OCI-LY7 (cell line): ENCODE measurements at regions not wholly inside any gene's neighbourhood (a gene's known extent, or its start where the extent isn't known, plus 50 kb on each side); places are given as distances from the start of the nearest gene placed in this dataset.

Source experiments
- BruUV-seq: library from RNA; stranded (reverse); fragments of 400-500 nt; replicated peaks from 2 replicates; lab custom pipeline; 2021; lab: Mats Ljungman, UMichigan
- CTCF ChIA-PET: fragments of 300-600 bp; sonication (Branson Sonifier 250); formaldehyde crosslinking; loops from one replicate; lab custom pipeline; 2022; ENCODE audit warnings: antibody characterized with exemption; ENCODE audit not compliant: unreplicated experiment; lab: Charles Lee
- POLR2A ChIA-PET: fragments of 300-600 bp; sonication (Branson Sonifier 250); formaldehyde crosslinking; loops from one replicate; lab custom pipeline; 2022; ENCODE audit warnings: antibody characterized with exemption; lab: Charles Lee
- DNase-seq: peaks from one replicate; pipeline ENCODE4 v3.0.0-alpha.2; 2015; ENCODE audit warnings: low spot score
- H2AFZ ChIP-seq: fragments of 200-600 bp; sonication (generic), shearing (Covaris generic); 2 replicates; pipeline ENCODE4 v1.6.1; 2014; ENCODE audit warnings: mild to moderate bottlenecking, antibody characterized with exemption, low read length, moderate library complexity
- H3K27ac ChIP-seq: fragments of 200-600 bp; sonication (generic); 2 replicates; pipeline ENCODE4 v1.5.1; 2014; ENCODE audit warnings: mixed run types, low read depth, mild to moderate bottlenecking, moderate library complexity, low read length, inconsistent platforms; ENCODE audit not compliant: poor library complexity, severe bottlenecking
- H3K36me3 ChIP-seq: fragments of 200-600 bp; sonication (generic); 2 replicates; pipeline ENCODE4 v1.6.1; 2014; ENCODE audit warnings: mild to moderate bottlenecking, antibody characterized with exemption, low read length, moderate library complexity, mixed read lengths; ENCODE audit not compliant: insufficient read depth
- H3K4me1 ChIP-seq: fragments of 200-600 bp; sonication (generic); 2 replicates; pipeline ENCODE4 v1.5.1; 2014; ENCODE audit warnings: mild to moderate bottlenecking, low read length; ENCODE audit not compliant: insufficient read depth, poor library complexity, severe bottlenecking
- H3K4me2 ChIP-seq: fragments of 200-600 bp; sonication (generic); 2 replicates; pipeline ENCODE4 v1.6.1; 2014; ENCODE audit warnings: mild to moderate bottlenecking, low read length
- H3K4me3 ChIP-seq: fragments of 200-600 bp; sonication (generic); 2 replicates; pipeline ENCODE4 v1.5.1; 2014; ENCODE audit warnings: mild to moderate bottlenecking, low read depth, low read length; ENCODE audit not compliant: poor library complexity, severe bottlenecking
- H3K79me2 ChIP-seq: fragments of 200-600 bp; sonication (generic); 2 replicates; pipeline ENCODE4 v1.6.1; 2016; ENCODE audit warnings: low read depth, mild to moderate bottlenecking, low read length, moderate library complexity, mixed read lengths; ENCODE audit not compliant: insufficient read depth
- H3K9me2 ChIP-seq: fragments of 200-600 bp; sonication (generic); 2 replicates; pipeline ENCODE4 v1.6.1; 2016; ENCODE audit warnings: mild to moderate bottlenecking, low read length, mixed read lengths; ENCODE audit not compliant: insufficient read depth
- H3K9me3 ChIP-seq: fragments of 200-600 bp; sonication (generic); 2 replicates; pipeline ENCODE4 v1.6.1; 2014; ENCODE audit warnings: mild to moderate bottlenecking, mixed run types, low read length, mixed read lengths
- H4K20me1 ChIP-seq: fragments of 200-600 bp; sonication (generic); 2 replicates; pipeline ENCODE4 v1.6.1; 2014; ENCODE audit warnings: mild to moderate bottlenecking, antibody characterized with exemption, low read length, moderate library complexity, mixed read lengths; ENCODE audit not compliant: insufficient read depth
- EZH2phosphoT487 ChIP-seq: fragments of 200-600 bp; sonication (generic); IDR thresholded peaks from 2 replicates; pipeline ENCODE4 v1.6.1; 2018; ENCODE audit warnings: low read depth, borderline replicate concordance, mild to moderate bottlenecking, mixed run types, antibody characterized with exemption, low read length, moderate library complexity, mixed read lengths
- intact Hi-C: fragments of 100-400 bp; cut with micrococcal nuclease; formaldehyde crosslinking; loops from one replicate; pipeline ENCODE4 v1.10.0; 2022; ENCODE audit not compliant: unreplicated experiment
- TF ChIP-seq, protein P1 (sequence below): fragments of 200-600 bp; sonication (generic); conservative IDR thresholded peaks from 2 replicates; pipeline ENCODE4 v1.5.1; 2014; ENCODE audit warnings: mild to moderate bottlenecking, antibody characterized with exemption, low read length, moderate library complexity, mixed read lengths

DNA sequence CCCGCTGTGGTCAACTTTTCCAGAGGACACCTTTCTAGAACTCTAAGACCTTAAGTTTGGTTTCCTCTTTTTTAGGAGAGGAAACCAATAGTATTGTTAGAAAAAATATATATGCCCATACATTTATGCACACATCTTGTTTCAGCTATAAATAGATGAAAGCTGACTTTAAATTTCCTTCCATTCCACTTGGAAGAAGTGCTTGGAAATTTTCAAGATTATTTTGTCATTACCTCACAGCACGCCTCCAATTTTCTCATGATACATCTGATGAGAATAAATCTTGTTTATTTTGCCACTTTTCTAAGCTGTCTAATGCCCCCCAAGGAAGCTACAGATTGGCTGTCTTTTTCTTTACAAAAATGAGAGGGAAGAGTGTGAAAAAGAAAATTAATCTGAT is 65.8 kb downstream of the NIBAN1 start:
- H3K27ac ChIP-seq, result no peak overlapping the region
- H3K4me1 ChIP-seq, result no peaks in the 10 kb centered on the region
- no peak overlapping the region for H2AFZ ChIP-seq
- intact Hi-C loops, result no loop called here
- DNase-seq, result no peak
- CTCF ChIA-PET, result no interaction called here
- no peaks in the 10 kb centered on the region for H3K79me2 ChIP-seq
- POLR2A ChIA-PET, result no interaction called here
- no TSS peak for BruUV-seq
- no peaks in the 10 kb centered on the region for H3K9me3 ChIP-seq
- no peak overlapping the region for H3K4me3 ChIP-seq
- no peaks in the 10 kb centered on the region for H4K20me1 ChIP-seq
- H3K4me2 ChIP-seq, result no peak overlapping the region
- no peaks in the 10 kb centered on the region for H3K36me3 ChIP-seq
- TF ChIP-seq, protein P1, sequence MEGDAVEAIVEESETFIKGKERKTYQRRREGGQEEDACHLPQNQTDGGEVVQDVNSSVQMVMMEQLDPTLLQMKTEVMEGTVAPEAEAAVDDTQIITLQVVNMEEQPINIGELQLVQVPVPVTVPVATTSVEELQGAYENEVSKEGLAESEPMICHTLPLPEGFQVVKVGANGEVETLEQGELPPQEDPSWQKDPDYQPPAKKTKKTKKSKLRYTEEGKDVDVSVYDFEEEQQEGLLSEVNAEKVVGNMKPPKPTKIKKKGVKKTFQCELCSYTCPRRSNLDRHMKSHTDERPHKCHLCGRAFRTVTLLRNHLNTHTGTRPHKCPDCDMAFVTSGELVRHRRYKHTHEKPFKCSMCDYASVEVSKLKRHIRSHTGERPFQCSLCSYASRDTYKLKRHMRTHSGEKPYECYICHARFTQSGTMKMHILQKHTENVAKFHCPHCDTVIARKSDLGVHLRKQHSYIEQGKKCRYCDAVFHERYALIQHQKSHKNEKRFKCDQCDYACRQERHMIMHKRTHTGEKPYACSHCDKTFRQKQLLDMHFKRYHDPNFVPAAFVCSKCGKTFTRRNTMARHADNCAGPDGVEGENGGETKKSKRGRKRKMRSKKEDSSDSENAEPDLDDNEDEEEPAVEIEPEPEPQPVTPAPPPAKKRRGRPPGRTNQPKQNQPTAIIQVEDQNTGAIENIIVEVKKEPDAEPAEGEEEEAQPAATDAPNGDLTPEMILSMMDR, result no peak
- no peak for TF ChIP-seq EZH2phosphoT487
- H3K9me2 ChIP-seq, result no peaks in the 10 kb centered on the region

DNA sequence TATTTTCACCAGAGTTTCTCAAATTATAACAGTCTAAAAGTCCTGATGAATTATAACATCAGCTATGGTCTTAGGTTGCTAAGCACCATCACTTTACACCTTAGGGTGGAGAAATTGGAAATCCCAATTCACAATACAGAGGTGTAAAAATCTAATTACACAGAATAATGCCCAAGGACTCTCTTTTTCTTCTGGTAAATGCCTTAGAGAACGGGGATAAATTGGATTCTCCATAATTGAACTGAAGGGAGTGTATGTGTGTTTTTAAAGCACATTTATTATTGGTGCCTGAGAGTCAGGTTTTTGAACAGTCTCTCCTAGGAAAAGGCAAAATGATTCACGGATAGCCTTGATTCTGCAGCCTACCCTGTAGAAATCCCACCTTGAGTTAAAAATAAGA is 66.8 kb downstream of the NIBAN1 start:
- no peaks in the 10 kb centered on the region for H3K79me2 ChIP-seq
- H2AFZ ChIP-seq, result no peak overlapping the region
- intact Hi-C loops, result no loop called here
- H3K9me2 ChIP-seq, result no peaks in the 10 kb centered on the region
- no peaks in the 10 kb centered on the region for H3K4me1 ChIP-seq
- ChIA-PET POLR2A (no interaction called here), CTCF (no interaction called here)
- H3K9me3 ChIP-seq, result no peaks in the 10 kb centered on the region
- H3K4me3 ChIP-seq, result no peak overlapping the region
- no peak overlapping the region for H3K4me2 ChIP-seq
- H4K20me1 ChIP-seq, result no peaks in the 10 kb centered on the region
- H3K27ac ChIP-seq, result no peak overlapping the region
- H3K36me3 ChIP-seq, result no peaks in the 10 kb centered on the region
- TF ChIP-seq EZH2phosphoT487, result no peak
- TF ChIP-seq, protein P1, result no peak
- no TSS peak for BruUV-seq
- DNase-seq, result no peak

DNA sequence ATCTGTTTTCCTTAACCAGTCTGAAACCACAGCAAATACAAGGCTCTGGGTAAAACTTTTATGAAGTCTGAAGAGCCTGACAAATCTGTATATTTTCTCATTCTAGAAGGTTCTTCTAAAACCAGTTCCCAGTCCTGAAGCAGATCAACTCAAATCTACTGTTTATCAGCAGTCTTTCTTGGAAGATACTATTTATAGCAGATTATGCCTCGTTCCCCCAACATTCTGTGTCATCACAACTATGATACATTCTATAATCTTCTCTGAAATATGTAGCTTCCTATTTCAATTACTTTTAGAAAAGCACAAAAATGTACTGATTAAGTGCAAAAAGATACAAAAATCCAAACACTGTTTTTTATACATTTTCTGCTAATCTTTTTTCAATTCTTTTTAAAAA is 67.5 kb downstream of the NIBAN1 start:
- intact Hi-C loops, result no loop called here
- ChIA-PET CTCF (no interaction called here), POLR2A (no interaction called here)
- Histone ChIP-seq H3K4me2 (no peak overlapping the region), H3K9me3 (no peaks in the 10 kb centered on the region), H3K36me3 (no peaks in the 10 kb centered on the region), H4K20me1 (no peaks in the 10 kb centered on the region), H3K4me3 (no peak overlapping the region), H3K9me2 (no peaks in the 10 kb centered on the region), H3K79me2 (no peaks in the 10 kb centered on the region), H3K4me1 (no peaks in the 10 kb centered on the region), H3K27ac (no peak overlapping the region), H2AFZ (no peak overlapping the region)
- TF ChIP-seq EZH2phosphoT487, result no peak
- TF ChIP-seq, protein P1, result no peak
- BruUV-seq, result no TSS peak
- DNase-seq, result no peak
